IMR-90 (cell line): ENCODE measurements at regions not wholly inside any gene's neighbourhood (a gene's known extent, or its start where the extent isn't known, plus 50 kb on each side); places are given as distances from the start of the nearest gene placed in this dataset.

Experiments
- ATAC-seq: fragments of 200-7000 bp; cut with Tn5 transposase; 2 replicates; pipeline ENCODE4 v1.9.1; 2020; ENCODE audit warnings: low read depth, mild to moderate bottlenecking, moderate library complexity
- BruUV-seq: library from RNA; stranded (reverse); fragments of 400-500 nt; replicated peaks from 2 replicates; lab custom pipeline; 2021; lab: Mats Ljungman, UMichigan
- CTCF ChIA-PET: fragments of 300-600 bp; formaldehyde crosslinking; extraction: SDS; loops from one replicate; lab custom pipeline; 2021; ENCODE audit warnings: antibody characterized with exemption; lab: Yijun Ruan, JAX
- POLR2A ChIA-PET: fragments of 300-600 bp; sonication (Branson Sonifier 250); formaldehyde crosslinking; loops from one replicate; lab custom pipeline; 2022; ENCODE audit warnings: antibody characterized with exemption; ENCODE audit not compliant: unreplicated experiment; lab: Charles Lee
- DNase-seq: peaks from one replicate; pipeline ENCODE4 v3.0.0; 2013
- H2AFZ ChIP-seq: replicated peaks from 2 replicates; pipeline ENCODE3; 2013; ENCODE audit warnings: low read length, mild to moderate bottlenecking; ENCODE audit not compliant: poor library complexity
- H2AK5ac ChIP-seq: 2 replicates; pipeline ENCODE4 v1.6.1; 2013; ENCODE audit warnings: low read depth, low read length, inconsistent platforms
- H2AK9ac ChIP-seq: replicated peaks from 2 replicates; pipeline ENCODE3; 2013; ENCODE audit warnings: mild to moderate bottlenecking, low read depth, low read length, moderate library complexity; ENCODE audit not compliant: poor library complexity
- H2BK120ac ChIP-seq: 2 replicates; pipeline ENCODE4 v1.6.1; 2013; ENCODE audit warnings: low read depth, low read length, inconsistent platforms
- H2BK15ac ChIP-seq: 3 replicates; pipeline ENCODE4 v1.6.1; 2013; ENCODE audit warnings: low read depth, low read length, inconsistent platforms
- H2BK20ac ChIP-seq: 2 replicates; pipeline ENCODE4 v1.6.1; 2013; ENCODE audit warnings: low read depth, mild to moderate bottlenecking, inconsistent platforms, low read length, moderate library complexity
- H2BK5ac ChIP-seq: 2 replicates; pipeline ENCODE4 v1.6.1; 2013; ENCODE audit warnings: mild to moderate bottlenecking, low read depth, low read length, inconsistent platforms; ENCODE audit not compliant: poor library complexity, severe bottlenecking
- H3K14ac ChIP-seq: replicated peaks from 2 replicates; pipeline ENCODE4 v1.6.1; 2013; ENCODE audit warnings: low read depth, low read length, inconsistent platforms
- H3K18ac ChIP-seq: 2 replicates; pipeline ENCODE4 v1.6.1; 2013; ENCODE audit warnings: low read depth, low read length, control low read depth
- H3K23ac ChIP-seq: 2 replicates; pipeline ENCODE4 v1.6.1; 2013; ENCODE audit warnings: low read depth, low read length, inconsistent platforms
- H3K27ac ChIP-seq: 2 replicates; pipeline ENCODE4 v1.5.1; 2013; ENCODE audit warnings: mild to moderate bottlenecking, control low read depth, low read length; ENCODE audit not compliant: insufficient read depth
- H3K27me3 ChIP-seq: 2 replicates; pipeline ENCODE4 v1.6.1; 2013; ENCODE audit warnings: low read length; ENCODE audit not compliant: control insufficient read depth, insufficient read depth
- H3K36me3 ChIP-seq: 2 replicates; pipeline ENCODE4 v1.6.1; 2013; ENCODE audit warnings: low read length, mixed read lengths; ENCODE audit not compliant: control insufficient read depth, insufficient read depth
- H3K4ac ChIP-seq: 2 replicates; pipeline ENCODE4 v1.6.1; 2013; ENCODE audit warnings: low read depth, low read length, inconsistent platforms
- H3K4me1 ChIP-seq: 2 replicates; pipeline ENCODE4 v1.6.1; 2013; ENCODE audit warnings: low read length, mixed read lengths; ENCODE audit not compliant: control insufficient read depth, insufficient read depth
- H3K4me2 ChIP-seq: 2 replicates; pipeline ENCODE4 v1.6.1; 2013; ENCODE audit warnings: low read depth, mild to moderate bottlenecking, control low read depth, low read length, moderate library complexity
- H3K4me3 ChIP-seq: 2 replicates; pipeline ENCODE4 v1.5.1; 2013; ENCODE audit warnings: low read depth, mild to moderate bottlenecking, control low read depth, low read length, moderate library complexity; ENCODE audit not compliant: insufficient read depth
- H3K56ac ChIP-seq: 2 replicates; pipeline ENCODE4 v1.6.1; 2013; ENCODE audit warnings: low read length, inconsistent platforms; ENCODE audit not compliant: insufficient read depth; ENCODE audit errors: extremely low read depth
- H3K79me1 ChIP-seq, 2 experiments: 2 replicates each; pipeline ENCODE4 v1.6.1; 2013; ENCODE audit warnings: low read length in 2 of 2, inconsistent platforms in 1 of 2, low read depth in 1 of 2
- H3K9ac ChIP-seq: 2 replicates; pipeline ENCODE4 v1.6.1; 2013; ENCODE audit warnings: low read depth, low read length, control low read depth
- H3K9me1 ChIP-seq: 2 replicates; pipeline ENCODE4 v1.6.1; 2013; ENCODE audit warnings: low read length, inconsistent platforms; ENCODE audit not compliant: insufficient read depth
- H3K9me3 ChIP-seq: 2 replicates; pipeline ENCODE4 v1.6.1; 2013; ENCODE audit warnings: low read length; ENCODE audit not compliant: control insufficient read depth, insufficient read depth
- H4K20me1 ChIP-seq: 2 replicates; pipeline ENCODE4 v1.6.1; 2013; ENCODE audit warnings: low read length, inconsistent platforms; ENCODE audit not compliant: insufficient read depth
- H4K5ac ChIP-seq: 2 replicates; pipeline ENCODE4 v1.6.1; 2013; ENCODE audit warnings: mild to moderate bottlenecking, low read depth, low read length, control low read depth
- H4K8ac ChIP-seq, 2 experiments: 2 replicates each; pipeline ENCODE4 v1.6.1; 2013; ENCODE audit warnings: low read depth in 2 of 2, low read length in 2 of 2, control low read depth in 1 of 2, inconsistent platforms in 1 of 2
- H4K91ac ChIP-seq: 2 replicates; pipeline ENCODE4 v1.6.1; 2013; ENCODE audit warnings: low read depth, low read length, inconsistent platforms; ENCODE audit not compliant: insufficient read depth
- ELK1 ChIP-seq: fragments of 150-350 bp; IDR thresholded peaks from 2 replicates; pipeline ENCODE4 v1.6.1; 2016; ENCODE audit warnings: low read depth, mild to moderate bottlenecking, low read length, moderate library complexity, borderline replicate concordance
- MAFK ChIP-seq: IDR thresholded peaks from 2 replicates; pipeline ENCODE4 v1.6.1; 2012; ENCODE audit warnings: low read depth, low read length, improper control_type of control experiment
- MXI1 ChIP-seq: IDR thresholded peaks from 2 replicates; pipeline ENCODE4 v1.6.1; 2012; ENCODE audit warnings: low read depth, mild to moderate bottlenecking, low read length, moderate library complexity, borderline replicate concordance
- POLR2A ChIP-seq: IDR thresholded peaks from 2 replicates; pipeline ENCODE4 v1.6.1; 2012; ENCODE audit warnings: mild to moderate bottlenecking, low read depth, low read length
- WGBS, 2 experiments: methylation state at CpG; one replicate each; pipeline versions ENCODE4 v1.1.5 to v1.1.7; 2013; ENCODE audit warnings: missing lambda C conversion rate in 2 of 2; ENCODE audit not compliant: insufficient read length in 1 of 2; ENCODE audit errors: extremely low coverage in 2 of 2; 5-methylcytosine and 5-hydroxymethylcytosine counted together
- dilution Hi-C: fragments of 300-500 bp; cut with HindIII; formaldehyde crosslinking; loops from one replicate; pipeline ENCODE4 v1.14.3; 2018; ENCODE audit warnings: low sequenced_read_pairs; ENCODE audit not compliant: unreplicated experiment
- in situ Hi-C: fragments of 300-500 bp; cut with MboI; formaldehyde crosslinking; loops from 3 replicates; pipeline ENCODE4 v1.14.3; 2019; ENCODE audit warnings: low sequenced_read_pairs, inconsistent platforms, mixed read lengths
- intact Hi-C: fragments of 100-400 bp; cut with micrococcal nuclease; formaldehyde crosslinking; loops from 2 replicates; pipeline ENCODE4 v1.10.0; 2022
- TF ChIP-seq, protein P1 (sequence below): conservative IDR thresholded peaks from 2 replicates; pipeline ENCODE4 v1.5.1; 2012; ENCODE audit warnings: mild to moderate bottlenecking, low read depth, low read length, improper control_type of control experiment
- TF ChIP-seq, protein P2 (sequence below): fragments of 150-350 bp; IDR thresholded peaks from 2 replicates; pipeline ENCODE4 v1.6.1; 2017; ENCODE audit warnings: mild to moderate bottlenecking, antibody characterized with exemption, low read length, low read depth

DNA sequence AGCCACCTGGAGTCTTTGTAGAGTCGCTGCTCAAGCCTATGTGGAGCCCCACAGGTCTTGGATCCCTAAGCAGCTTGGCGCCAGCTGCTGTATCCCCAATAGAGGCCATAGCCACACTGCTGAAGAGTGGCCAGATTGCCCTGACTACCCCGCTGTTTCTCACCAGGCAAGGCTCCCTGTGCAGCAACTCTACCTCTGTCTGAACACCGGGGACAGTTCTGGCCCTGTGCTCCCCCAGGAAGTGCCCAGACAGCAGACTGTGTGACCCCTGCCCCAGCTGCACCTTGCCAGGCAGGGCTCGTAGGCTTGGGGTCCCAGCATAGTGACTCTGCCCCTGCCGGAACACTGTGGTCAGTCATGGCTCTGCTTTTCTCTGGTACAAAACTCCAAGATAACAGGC lies 53.5 kb upstream of the GALNT13 start:
- DNase-seq (no peak), ATAC-seq (no peak)
- Histone ChIP-seq H2AK9ac (no peak overlapping the region), H4K91ac (no peak overlapping the region), H2BK15ac (no peak overlapping the region), H3K4me2 (no peak overlapping the region), H3K23ac (no peak overlapping the region), H2BK5ac (no peak overlapping the region), H2BK20ac (no peak overlapping the region), H3K27me3 (no peaks in the 10 kb centered on the region), H3K9ac (no peak overlapping the region), H2AK5ac (no peak overlapping the region), H3K4me1 (no peaks in the 10 kb centered on the region), H4K8ac (no peak overlapping the region), H3K14ac (no peak overlapping the region), H3K56ac (no peak overlapping the region), H3K9me3 (peaks cover 19% of the 10 kb centered on the region), H3K79me1 (no peaks in the 10 kb centered on the region), H3K4ac (no peak overlapping the region), H4K5ac (no peak overlapping the region), H3K18ac (no peak overlapping the region), H2BK120ac (no peak overlapping the region), H3K4me3 (no peak overlapping the region), H3K9me1 (no peaks in the 10 kb centered on the region), H3K36me3 (no peaks in the 10 kb centered on the region), H4K20me1 (no peaks in the 10 kb centered on the region), H3K27ac (no peak overlapping the region), H2AFZ (no peak overlapping the region)
- no TSS peak for BruUV-seq
- ChIA-PET POLR2A (no interaction called here), CTCF (no interaction called here)
- in situ Hi-C loops = no loop called here
- intact Hi-C loops = no loop called here
- no peak for TF ChIP-seq MXI1
- no peak for TF ChIP-seq MAFK
- TF ChIP-seq POLR2A = no peak
- TF ChIP-seq, protein P1, sequence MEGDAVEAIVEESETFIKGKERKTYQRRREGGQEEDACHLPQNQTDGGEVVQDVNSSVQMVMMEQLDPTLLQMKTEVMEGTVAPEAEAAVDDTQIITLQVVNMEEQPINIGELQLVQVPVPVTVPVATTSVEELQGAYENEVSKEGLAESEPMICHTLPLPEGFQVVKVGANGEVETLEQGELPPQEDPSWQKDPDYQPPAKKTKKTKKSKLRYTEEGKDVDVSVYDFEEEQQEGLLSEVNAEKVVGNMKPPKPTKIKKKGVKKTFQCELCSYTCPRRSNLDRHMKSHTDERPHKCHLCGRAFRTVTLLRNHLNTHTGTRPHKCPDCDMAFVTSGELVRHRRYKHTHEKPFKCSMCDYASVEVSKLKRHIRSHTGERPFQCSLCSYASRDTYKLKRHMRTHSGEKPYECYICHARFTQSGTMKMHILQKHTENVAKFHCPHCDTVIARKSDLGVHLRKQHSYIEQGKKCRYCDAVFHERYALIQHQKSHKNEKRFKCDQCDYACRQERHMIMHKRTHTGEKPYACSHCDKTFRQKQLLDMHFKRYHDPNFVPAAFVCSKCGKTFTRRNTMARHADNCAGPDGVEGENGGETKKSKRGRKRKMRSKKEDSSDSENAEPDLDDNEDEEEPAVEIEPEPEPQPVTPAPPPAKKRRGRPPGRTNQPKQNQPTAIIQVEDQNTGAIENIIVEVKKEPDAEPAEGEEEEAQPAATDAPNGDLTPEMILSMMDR = no peak
- TF ChIP-seq ELK1 = no peak
- TF ChIP-seq, protein P2, sequence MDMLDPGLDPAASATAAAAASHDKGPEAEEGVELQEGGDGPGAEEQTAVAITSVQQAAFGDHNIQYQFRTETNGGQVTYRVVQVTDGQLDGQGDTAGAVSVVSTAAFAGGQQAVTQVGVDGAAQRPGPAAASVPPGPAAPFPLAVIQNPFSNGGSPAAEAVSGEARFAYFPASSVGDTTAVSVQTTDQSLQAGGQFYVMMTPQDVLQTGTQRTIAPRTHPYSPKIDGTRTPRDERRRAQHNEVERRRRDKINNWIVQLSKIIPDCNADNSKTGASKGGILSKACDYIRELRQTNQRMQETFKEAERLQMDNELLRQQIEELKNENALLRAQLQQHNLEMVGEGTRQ = no peak
- 80% methylated on average over 1 of the region's 6 CpGs; no CpG with 5 or more reads in 1 of the 2 experiments for WGBS, 2 experiments
- dilution Hi-C loops = no loop called here
